ENCODE measurements at regions not wholly inside any gene's neighbourhood (a gene's known extent, or its start where the extent isn't known, plus 50 kb on each side); places are given as distances from the start of the nearest gene placed in this dataset.

DNA sequence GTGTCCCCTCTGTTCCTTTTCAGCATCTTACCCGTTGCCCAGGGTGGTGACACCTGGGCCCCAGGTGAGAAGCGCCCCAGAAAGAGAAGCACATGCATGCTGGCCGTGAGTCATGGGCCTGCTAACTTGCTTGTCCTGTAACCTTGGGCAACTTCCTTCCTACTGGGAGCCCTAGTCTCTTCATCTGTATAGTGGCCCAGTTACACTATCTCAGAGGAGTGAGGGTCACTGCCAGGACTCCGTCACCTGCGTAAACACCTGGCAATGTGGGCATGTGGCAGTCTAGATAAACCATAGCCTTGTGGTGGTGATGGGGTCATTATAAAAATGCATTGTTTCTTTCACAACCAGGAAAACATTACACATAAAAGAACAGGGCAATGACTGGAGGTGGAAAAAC, 125.2 kb downstream of the SLC25A47 start:
- Histone ChIP-seq H3K27ac (no peak overlapping the region), H3K4me3 (no peak overlapping the region)
- TF ChIP-seq, protein P1, sequence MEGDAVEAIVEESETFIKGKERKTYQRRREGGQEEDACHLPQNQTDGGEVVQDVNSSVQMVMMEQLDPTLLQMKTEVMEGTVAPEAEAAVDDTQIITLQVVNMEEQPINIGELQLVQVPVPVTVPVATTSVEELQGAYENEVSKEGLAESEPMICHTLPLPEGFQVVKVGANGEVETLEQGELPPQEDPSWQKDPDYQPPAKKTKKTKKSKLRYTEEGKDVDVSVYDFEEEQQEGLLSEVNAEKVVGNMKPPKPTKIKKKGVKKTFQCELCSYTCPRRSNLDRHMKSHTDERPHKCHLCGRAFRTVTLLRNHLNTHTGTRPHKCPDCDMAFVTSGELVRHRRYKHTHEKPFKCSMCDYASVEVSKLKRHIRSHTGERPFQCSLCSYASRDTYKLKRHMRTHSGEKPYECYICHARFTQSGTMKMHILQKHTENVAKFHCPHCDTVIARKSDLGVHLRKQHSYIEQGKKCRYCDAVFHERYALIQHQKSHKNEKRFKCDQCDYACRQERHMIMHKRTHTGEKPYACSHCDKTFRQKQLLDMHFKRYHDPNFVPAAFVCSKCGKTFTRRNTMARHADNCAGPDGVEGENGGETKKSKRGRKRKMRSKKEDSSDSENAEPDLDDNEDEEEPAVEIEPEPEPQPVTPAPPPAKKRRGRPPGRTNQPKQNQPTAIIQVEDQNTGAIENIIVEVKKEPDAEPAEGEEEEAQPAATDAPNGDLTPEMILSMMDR (IDR thresholded peaks at IDR 0.05) = no peak
- DNase-seq (ENCODE audit: low spot score) = no peak

DNA sequence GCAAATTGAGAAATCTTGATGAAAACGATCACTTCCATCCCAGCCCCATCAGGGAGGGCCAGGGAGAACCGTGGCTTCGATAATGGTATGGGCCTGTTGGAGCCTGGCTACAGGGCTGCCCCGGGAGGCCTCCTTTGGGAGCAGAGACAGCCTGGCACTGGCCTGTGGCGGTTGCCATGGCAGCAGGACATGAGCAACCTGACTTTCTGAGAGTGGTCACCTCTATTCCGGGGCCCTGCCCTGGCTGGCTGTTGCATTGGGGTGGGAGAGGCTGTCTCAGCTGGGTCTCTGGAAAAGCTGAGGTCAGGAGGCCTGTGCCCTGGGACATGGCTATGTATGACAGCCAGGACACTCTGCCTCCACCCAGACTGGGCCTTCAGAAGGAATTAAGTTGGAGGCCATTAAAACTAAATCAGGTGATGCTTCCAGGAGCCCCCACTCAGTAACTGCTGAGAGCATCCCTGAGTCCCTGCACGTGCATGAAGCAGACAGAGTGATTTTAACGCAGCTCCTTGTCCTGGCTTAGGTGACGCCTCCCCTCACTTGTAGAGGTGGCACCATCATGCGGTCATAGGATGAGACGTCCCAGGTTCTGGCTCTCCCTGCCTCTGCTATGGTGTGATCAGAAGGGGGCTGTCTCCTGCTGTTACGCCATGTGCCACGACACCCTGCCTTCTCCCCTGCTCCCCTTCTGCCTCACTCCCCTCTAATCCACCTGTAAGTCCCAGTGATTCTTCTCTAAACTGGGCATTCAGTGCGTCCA, 126.3 kb downstream of the SLC25A47 start:
- Histone ChIP-seq H3K27ac (no peak overlapping the region), H3K4me3 (no peak overlapping the region)
- DNase-seq (ENCODE audit: low spot score) = no peak
- TF ChIP-seq, protein P1 (IDR thresholded peaks at IDR 0.05) = no peak

DNA sequence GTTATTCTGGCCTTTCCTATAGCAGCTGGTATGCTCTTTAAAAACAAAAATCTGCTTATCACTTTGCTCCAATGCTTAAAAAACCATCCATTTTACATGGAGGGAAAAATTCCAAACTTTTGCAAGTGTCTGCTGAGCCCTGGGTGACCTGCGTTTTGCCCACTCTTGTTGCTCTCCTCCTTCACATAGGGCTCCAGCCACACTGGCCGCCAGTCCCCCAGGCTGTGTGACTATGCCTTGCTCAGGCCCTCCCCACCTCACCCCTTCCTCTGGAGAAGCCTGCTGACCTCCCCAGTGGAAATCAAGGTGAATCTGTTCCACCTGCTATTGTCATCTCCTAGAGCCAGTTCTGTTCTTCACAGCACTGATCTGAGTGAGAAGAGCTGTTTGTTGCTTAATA, 126.9 kb downstream of the SLC25A47 start:
- no peak for DNase-seq (ENCODE audit: low spot score)
- TF ChIP-seq, protein P1 (IDR thresholded peaks at IDR 0.05) = no peak
- Histone ChIP-seq H3K4me3 (no peak overlapping the region), H3K27ac (no peak overlapping the region)

DNA sequence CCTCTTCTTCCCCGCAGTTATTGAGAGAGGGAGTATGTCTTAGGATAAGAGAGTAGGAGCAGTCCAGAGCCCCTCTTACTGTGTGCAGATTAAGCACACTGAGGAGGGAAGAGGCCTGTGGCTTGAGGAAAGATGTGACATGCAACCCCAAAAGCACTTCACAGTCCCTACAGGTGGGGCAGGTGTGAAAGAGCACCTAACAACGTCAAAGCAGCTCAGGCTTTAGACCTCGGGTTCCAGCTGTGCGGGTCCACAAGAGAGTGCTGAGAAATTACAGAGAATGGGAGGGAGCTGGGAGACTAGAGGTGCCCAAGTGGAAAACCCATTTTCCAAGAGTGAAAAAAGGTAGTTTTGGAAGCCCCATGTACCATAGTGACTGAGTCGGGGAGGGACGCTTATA, 127.6 kb downstream of the SLC25A47 start:
- TF ChIP-seq, protein P1 (IDR thresholded peaks at IDR 0.05) = no peak
- Histone ChIP-seq H3K27ac (no peak overlapping the region), H3K4me3 (no peak overlapping the region)
- no peak for DNase-seq (ENCODE audit: low spot score)

DNA sequence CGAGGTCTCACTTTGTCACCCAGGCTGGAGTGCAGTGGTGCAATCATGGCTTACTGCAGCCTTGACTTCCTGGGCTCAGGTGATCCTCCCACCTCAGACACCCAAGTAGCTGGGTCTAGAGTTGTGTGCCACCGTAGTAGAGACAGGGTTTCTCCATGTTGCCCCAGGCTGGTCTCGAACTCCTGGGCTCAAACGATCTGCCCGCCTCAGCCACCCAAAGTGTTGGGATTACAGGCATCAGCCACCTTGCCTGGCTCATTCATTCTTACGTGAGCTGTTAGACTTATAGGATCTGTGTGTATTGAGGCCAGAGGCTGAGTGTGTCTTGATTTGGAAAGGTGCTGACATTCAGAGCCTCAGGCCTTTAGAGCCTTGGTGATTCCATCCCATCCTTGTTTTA, 128.1 kb downstream of the SLC25A47 start:
- Histone ChIP-seq H3K4me3 (no peak overlapping the region), H3K27ac (no peak overlapping the region)
- DNase-seq (ENCODE audit: low spot score) = no peak
- TF ChIP-seq, protein P1 (IDR thresholded peaks at IDR 0.05) = no peak

DNA sequence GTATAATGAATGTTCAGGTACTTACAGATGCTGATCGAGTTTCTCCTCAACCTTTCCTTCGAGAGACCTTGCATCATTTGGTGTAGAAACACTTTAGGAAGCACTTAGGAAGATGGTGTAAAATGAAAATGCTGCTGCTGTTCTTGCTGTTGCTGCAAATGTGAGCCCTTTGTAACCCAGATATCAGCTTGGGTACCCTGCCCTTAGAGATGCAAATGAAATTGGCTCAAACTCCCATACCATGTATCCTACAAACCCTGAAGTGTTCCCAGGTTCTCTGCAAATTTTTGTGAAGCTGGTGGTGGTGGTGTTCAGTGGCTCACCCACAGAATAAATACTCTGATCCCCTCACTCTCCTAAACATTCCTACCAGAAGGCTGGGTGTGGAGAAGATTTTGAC, 130.8 kb downstream of the SLC25A47 start:
- TF ChIP-seq, protein P1 (IDR thresholded peaks at IDR 0.05) = no peak
- Histone ChIP-seq H3K27ac (no peak overlapping the region), H3K4me3 (no peak overlapping the region)
- no peak for DNase-seq (ENCODE audit: low spot score)

DNA sequence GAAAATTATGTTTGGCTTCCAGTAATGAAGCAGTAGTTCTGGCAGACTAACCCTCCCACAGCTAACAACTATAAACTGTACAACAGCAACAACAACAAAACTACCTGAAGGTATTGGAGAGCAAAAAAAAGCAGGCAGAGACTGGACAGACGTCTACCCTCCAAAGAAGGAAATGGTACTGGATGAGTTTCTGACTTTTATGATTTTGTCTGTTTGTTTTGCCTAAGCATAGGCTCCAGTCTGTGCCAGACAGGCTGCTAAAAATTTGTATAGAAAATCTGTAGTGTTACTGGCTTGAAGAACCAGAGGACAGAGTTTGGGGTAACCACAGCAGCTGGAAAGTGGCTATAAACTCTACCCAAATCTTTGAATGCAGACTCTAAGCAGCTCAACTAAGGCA, 131.3 kb downstream of the SLC25A47 start:
- TF ChIP-seq, protein P1 (IDR thresholded peaks at IDR 0.05) = no peak
- no peak overlapping the region for H3K4me3 ChIP-seq
- no peak for DNase-seq (ENCODE audit: low spot score)
- no peak overlapping the region for H3K27ac ChIP-seq
